Thyroid gland (tissue), 4 donors: ENCODE measurements at regions not wholly inside any gene's neighbourhood (a gene's known extent, or its start where the extent isn't known, plus 50 kb on each side); places are given as distances from the start of the nearest gene placed in this dataset.
A peak's percentile ranks its signal among the peaks of the same experiment; 100 is the strongest.

Experiments used
- DNase-seq, 2 donors: peaks; one replicate each; pipeline ENCODE4 v3.0.0-alpha.2; 2019
- H3K27ac ChIP-seq, 3 donors: fragments of 200-600 bp; sonication (generic); 1 replicate in 2 of 3; 2 replicates in 1 of 3; pipeline ENCODE4 v1.5.1; 2016 to 2019; ENCODE audit warnings: mild to moderate bottlenecking in 1 of 3, moderate library complexity in 1 of 3
- H3K27me3 ChIP-seq: fragments of 200-600 bp; sonication (generic); one replicate; pipeline ENCODE4 v1.5.1; 2019
- H3K36me3 ChIP-seq, 2 donors: fragments of 200-600 bp; sonication (generic); one replicate each; pipeline ENCODE4 v1.5.1; 2016 to 2019
- H3K4me1 ChIP-seq, 2 donors: fragments of 200-600 bp; sonication (generic); one replicate each; pipeline ENCODE4 v1.5.1; 2017 to 2019
- H3K4me3 ChIP-seq, 3 donors: fragments of 200-600 bp; sonication (generic); replicated peaks in 1 of 3; 1 replicate in 2 of 3; 2 replicates in 1 of 3; pipeline ENCODE4 v1.5.1; 2016; ENCODE audit warnings: mild to moderate bottlenecking in 1 of 3
- H3K9me3 ChIP-seq: fragments of 200-600 bp; sonication (generic); one replicate; pipeline ENCODE4 v1.5.1; 2017
- CTCF ChIP-seq, 6 experiments: fragments of 200-600 bp in 3 of 6; fragments of 450-650 bp in 3 of 6; sonication (generic) in 3 of 6; IDR thresholded peaks; one replicate each; pipeline ENCODE4 v1.5.1; 2016 to 2019; ENCODE audit warnings: antibody characterized with exemption in 6 of 6, mild to moderate bottlenecking in 2 of 6, inconsistent platforms in 1 of 6, moderate library complexity in 1 of 6
- POLR2A ChIP-seq, 2 donors: fragments of 450-650 bp; IDR thresholded peaks; one replicate each; pipeline ENCODE4 v1.6.1; 2017; ENCODE audit warnings: antibody characterized with exemption in 2 of 2, mild to moderate bottlenecking in 2 of 2, moderate library complexity in 1 of 2
- whole genome bisulfite sequencing, 2 donors: methylation state at CpG; one replicate each; pipeline ENCODE4 v1.1.5; 2017; 5-methylcytosine and 5-hydroxymethylcytosine counted together
- intact Hi-C: fragments of 100-400 bp; cut with DNase I; formaldehyde crosslinking; loops from one replicate; pipeline ENCODE4 v1.15.1; 2023

DNA sequence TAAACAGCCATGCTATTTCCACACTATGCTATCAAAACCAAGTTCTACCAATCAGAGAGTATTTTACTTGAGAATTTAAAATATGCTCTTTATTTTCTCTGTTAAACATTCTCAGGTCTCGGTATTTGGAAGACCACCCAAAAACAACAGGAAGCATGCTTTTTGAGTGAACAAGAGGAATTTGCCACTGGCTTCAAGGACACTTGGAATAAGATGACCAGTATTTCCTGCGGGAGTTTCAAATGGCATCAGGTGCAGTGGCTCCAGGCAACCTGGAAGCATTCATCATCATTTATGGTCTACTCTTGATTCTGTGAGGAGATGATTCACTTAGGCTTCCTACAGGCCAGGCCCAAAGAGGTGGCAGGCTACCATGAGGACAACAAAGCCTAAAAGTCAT, 305.7 kb upstream of the ATP11B start:
- Histone ChIP-seq H3K4me3 (no peak overlapping the region), H3K27ac (no peak overlapping the region), H3K36me3 (no peaks in the 10 kb centered on the region), H3K9me3 (no peaks in the 10 kb centered on the region), H3K27me3 (no peaks in the 10 kb centered on the region), H3K4me1 (peaks cover 3 to 7% of the 10 kb centered on the region in 2 donors)
- 22 to 36% methylated on average over 2 of the region's 2 CpGs for WGBS, 2 donors
- TF ChIP-seq CTCF (IDR thresholded peaks at IDR 0.05) (no peak), POLR2A (IDR thresholded peaks at IDR 0.05) (no peak)
- intact Hi-C loops: no loop called here
- DNase-seq: no peak

DNA sequence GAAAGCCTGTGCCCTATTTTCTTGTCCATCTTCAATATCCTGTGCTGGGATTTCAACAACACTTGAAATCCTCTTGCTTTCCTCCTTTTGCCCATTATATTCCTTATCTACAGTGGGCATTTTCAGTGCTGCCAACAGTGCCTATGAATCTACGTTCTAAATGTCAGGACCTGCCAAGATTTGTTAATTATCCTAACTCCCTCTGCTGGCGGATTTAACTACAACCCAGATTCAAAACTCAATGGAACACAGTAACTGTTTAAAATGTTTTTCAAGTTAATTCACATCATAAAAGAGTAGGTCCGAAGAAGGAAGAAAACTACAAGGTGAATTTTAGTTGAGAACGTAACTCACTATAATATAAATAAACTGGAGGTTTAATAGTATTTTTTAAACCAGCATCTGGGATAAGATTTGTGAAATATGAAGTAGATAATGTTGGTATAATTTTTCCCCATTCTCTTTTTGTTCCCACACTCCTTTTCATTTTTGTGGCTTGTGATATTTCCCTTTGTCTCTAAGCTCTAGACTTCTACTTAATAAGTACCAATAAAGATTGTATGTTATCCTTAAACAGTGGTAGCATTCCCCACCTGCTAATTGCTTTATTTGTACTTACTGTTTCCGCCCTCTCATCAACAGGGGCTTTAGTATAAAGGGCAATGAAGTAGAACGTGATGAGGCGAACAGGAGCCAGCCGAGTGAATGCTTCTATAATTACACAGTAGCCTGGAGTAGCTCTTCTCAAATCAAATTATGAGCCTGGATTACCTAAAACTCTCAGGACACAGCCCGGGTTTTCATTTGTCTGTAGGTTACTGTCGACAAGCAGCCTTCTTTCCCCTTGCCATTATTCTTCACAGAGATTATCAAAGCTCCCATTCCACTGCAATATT, 302.5 kb upstream of the ATP11B start:
- Histone ChIP-seq H3K36me3 (no peaks in the 10 kb centered on the region), H3K27ac (no peak overlapping the region), H3K27me3 (no peaks in the 10 kb centered on the region), H3K4me1 (peaks cover 3 to 7% of the 10 kb centered on the region in 2 donors), H3K4me3 (no peak overlapping the region), H3K9me3 (no peaks in the 10 kb centered on the region)
- DNase-seq: no peak
- TF ChIP-seq POLR2A (IDR thresholded peaks at IDR 0.05) (no peak), CTCF (IDR thresholded peaks at IDR 0.05) (peak in 2 of 6 experiments; percentile 17 to 24)
- WGBS, 2 donors: 36 to 39% methylated on average over 10 of the region's 10 CpGs
- intact Hi-C loops: no loop called here

GRCh38 chr3:182491577-182491976, 301.7 kb upstream of the ATP11B start:
- TF ChIP-seq CTCF (IDR thresholded peaks at IDR 0.05): no peak
- TF ChIP-seq POLR2A (IDR thresholded peaks at IDR 0.05): no peak
- no peaks in the 10 kb centered on the region for H3K27me3 ChIP-seq
- H3K4me3 ChIP-seq: no peak overlapping the region

GRCh38 chr3:182492536-182492935, 300.8 kb upstream of the ATP11B start:
- Histone ChIP-seq H3K4me3 (no peak overlapping the region), H3K27me3 (no peaks in the 10 kb centered on the region), H3K9me3 (no peaks in the 10 kb centered on the region), H3K36me3 (no peaks in the 10 kb centered on the region), H3K4me1 (peaks cover 0 to 3% of the 10 kb centered on the region in 2 donors), H3K27ac (no peak overlapping the region)
- WGBS, 2 donors: 95 to 98% methylated on average over 3 of the region's 3 CpGs
- DNase-seq: no peak
- intact Hi-C loops: no loop called here
- no peak for TF ChIP-seq POLR2A (IDR thresholded peaks at IDR 0.05)
- TF ChIP-seq CTCF (IDR thresholded peaks at IDR 0.05): no peak

More at GRCh38 chr3:182491577-182491976, 301.7 kb upstream of the ATP11B start:
- WGBS, 2 donors: 80 to 85% methylated on average over 3 of the region's 3 CpGs
- no peak overlapping the region for H3K27ac ChIP-seq
- H3K9me3 ChIP-seq: no peaks in the 10 kb centered on the region
- peaks cover 3 to 7% of the 10 kb centered on the region in 2 donors for H3K4me1 ChIP-seq
- H3K36me3 ChIP-seq: no peaks in the 10 kb centered on the region
- no peak for DNase-seq
- intact Hi-C loops: no loop called here

DNA sequence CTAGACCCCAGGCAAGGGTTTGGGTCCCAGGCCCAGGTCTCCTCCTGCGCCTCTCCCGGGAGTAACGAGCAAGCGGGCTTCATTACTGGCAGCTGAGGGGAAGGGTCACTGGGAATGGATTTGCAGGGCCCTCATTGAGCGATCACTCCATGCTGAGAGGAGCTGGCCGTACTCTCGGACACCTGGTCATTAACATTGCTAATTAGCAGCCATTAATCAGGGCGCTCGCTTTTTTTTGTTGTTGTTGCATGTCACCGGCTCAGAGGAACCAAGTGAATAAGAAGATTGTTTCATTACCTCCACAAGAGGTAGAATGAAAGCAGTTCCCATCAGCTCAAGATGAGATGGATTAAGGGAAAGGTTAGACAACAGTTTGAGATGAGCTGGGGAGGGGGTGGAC, 293.0 kb upstream of the ATP11B start:
- WGBS, 2 donors: 73 to 79% methylated on average over 10 of the region's 10 CpGs
- no peaks in the 10 kb centered on the region for H3K4me1 ChIP-seq
- DNase-seq: no peak

More for the DNA sequence above, 293.0 kb upstream of the ATP11B start:
- intact Hi-C loops: no loop called here
- TF ChIP-seq CTCF (IDR thresholded peaks at IDR 0.05) (no peak), POLR2A (IDR thresholded peaks at IDR 0.05) (no peak)
- Histone ChIP-seq H3K27me3 (no peaks in the 10 kb centered on the region), H3K36me3 (no peaks in the 10 kb centered on the region), H3K9me3 (no peaks in the 10 kb centered on the region), H3K27ac (no peak overlapping the region), H3K4me3 (no peak overlapping the region)
